GM13976 (cell line): ENCODE measurements at regions not wholly inside any gene's neighbourhood (a gene's known extent, or its start where the extent isn't known, plus 50 kb on each side); places are given as distances from the start of the nearest gene placed in this dataset.

Source experiments
- DNase-seq: peaks from one replicate; pipeline ENCODE4 v3.0.0; 2012; ENCODE audit warnings: low spot score
- CTCF ChIP-seq: IDR thresholded peaks from 2 replicates; pipeline ENCODE4 v1.5.1; 2012; ENCODE audit warnings: borderline replicate concordance, mild to moderate bottlenecking; ENCODE audit not compliant: insufficient read depth; ENCODE audit errors: extremely low read depth, missing control alignments, control extremely low read depth
- in situ Hi-C: fragments of 300-500 bp; cut with MboI; formaldehyde crosslinking; loops from one replicate; pipeline ENCODE4 v1.12.0; 2022; ENCODE audit warnings: low sequenced_read_pairs, mixed read lengths, inconsistent platforms; ENCODE audit not compliant: unreplicated experiment

DNA sequence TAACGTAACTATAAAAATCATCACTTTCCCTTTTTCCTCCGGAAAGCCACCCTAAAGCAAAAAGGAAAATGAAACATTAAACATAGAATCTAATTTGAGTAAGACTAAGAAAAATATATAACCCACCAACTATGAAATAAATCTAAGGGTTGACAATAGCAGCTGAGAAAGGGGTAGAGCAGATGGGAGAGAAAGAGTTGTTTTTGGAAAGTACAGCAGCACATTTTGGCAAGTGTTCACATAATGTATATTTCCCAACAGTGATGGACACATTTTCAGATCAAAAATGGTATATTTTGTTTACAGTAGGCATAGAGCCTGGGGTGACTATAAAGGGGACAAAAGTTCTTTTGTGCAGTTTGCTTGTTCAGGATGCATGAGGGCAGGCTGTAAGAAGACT lies 1287.4 kb upstream of the B3GALT2 start:
- DNase-seq: no peak
- in situ Hi-C loops: no loop called here
- TF ChIP-seq CTCF: no peak

DNA sequence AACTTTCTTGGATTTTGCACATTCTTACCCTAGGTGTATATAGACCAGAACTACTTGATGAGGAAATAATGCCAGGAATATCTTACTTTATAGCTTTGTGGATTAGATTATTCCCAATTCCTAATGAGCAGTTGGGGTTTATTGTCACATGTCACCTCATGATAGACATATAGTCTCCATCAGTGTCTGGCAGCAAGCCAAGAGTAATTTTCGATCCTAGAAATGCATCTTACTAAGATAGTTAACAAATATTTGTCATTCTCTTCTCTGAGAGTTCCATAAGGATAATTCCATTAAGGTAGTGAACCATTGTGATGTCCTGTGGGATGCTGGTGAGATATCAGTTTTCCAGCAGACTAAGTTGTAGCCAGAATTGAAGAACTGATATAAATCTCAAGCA lies 1282.9 kb upstream of the B3GALT2 start:
- DNase-seq: no peak
- in situ Hi-C loops: no loop called here
- no peak for TF ChIP-seq CTCF

DNA sequence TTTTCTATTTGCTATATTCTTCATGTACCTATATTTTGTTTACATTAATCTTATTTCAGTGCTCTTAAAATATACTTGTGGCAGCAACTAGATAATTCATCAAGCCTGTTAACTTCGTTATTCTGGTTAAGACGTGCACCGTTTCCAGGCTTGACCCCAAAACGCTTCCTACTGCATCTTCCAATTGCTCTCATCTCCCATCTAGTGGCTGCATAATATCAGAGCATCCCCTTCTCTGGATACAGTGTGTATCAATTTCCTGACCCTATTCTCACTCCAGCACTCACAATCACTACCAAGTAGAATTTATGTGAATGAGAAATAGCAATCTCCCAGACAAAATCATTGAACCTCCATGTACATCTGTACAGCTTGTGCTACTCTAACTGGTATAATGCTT lies 1280.3 kb upstream of the B3GALT2 start:
- no peak for TF ChIP-seq CTCF
- in situ Hi-C loops: no loop called here
- DNase-seq: no peak

DNA sequence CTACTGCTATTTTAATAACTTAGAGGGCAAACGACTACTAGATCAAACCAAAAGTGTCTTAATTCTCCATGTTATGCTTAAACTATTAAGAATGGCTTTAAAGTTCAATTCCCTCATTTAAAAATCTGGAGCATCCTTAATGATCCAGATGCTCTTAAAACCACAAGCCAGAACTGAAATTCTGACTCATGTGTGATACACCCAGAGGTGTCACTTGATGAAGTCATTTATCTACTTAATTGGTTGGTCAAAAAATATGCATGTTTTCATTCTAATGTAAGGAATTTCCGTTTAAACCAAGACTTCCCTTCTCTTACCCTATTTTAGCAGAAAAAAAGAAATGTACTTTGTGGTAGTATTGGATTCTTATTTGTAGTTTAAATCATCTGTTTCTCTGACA lies 1261.2 kb upstream of the B3GALT2 start:
- in situ Hi-C loops: no loop called here
- TF ChIP-seq CTCF: no peak
- no peak for DNase-seq

- in situ Hi-C loops: no loop called here
- TF ChIP-seq CTCF: no peak
- DNase-seq: no peak
Observed at GRCh38 chr1:194445244-194445643, 1258.8 kb upstream of the B3GALT2 start.

DNA sequence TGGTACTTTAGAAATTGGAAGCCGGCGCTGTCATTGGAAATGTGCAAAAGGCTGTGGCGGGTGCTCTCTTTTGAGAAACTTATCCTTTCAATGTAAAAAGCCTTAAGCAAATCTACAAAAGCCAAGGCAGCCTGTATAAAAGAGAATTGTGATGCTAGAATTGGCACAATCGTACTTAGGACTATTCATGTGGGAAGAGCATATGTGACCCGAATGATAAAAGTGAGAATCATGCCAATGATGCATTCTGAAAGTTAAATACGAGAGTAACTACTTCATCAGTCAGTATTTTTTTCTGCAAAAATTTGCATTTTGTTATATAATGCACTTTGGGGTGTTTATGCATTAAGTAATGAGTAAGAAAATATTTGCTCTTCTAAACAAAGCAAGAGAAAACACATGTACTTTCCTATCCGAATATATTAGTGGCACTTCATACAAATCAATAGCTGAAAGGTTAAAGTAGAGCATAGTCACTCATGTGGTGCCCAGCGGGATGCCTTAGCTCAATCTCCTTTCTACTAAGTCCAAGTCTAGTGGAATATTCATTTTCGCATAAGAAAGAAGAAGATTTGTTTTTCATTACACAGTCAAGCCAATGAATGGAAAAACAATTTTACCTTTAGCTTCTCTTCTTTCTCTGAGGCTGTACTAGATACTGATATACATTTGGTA lies 1256.6 kb upstream of the B3GALT2 start:
- no peak for DNase-seq
- in situ Hi-C loops: no loop called here
- no peak for TF ChIP-seq CTCF

DNA sequence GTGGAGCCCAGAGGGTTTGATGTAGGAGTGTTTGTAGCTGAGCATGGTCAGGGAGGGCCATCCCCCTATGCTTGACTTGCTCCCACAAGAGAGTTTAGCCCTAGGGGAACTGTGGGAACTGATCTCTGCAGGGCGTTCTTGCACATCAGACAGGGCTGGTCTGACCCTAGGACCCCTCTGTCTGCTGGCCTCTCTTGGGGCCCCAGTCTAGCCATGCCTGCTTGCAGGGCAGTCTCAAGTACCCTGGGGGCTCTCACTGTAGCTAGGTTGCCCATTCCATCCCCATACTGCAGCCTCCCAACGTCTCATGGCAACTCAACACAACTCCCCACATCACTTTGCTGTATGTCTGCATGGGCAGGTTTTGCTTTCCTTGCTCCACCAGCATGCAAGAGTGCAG lies 1250.7 kb upstream of the B3GALT2 start:
- no peak for DNase-seq
- TF ChIP-seq CTCF: no peak
- in situ Hi-C loops: no loop called here
